Activated T-helper 1 cell treated with anti-CD3 and anti-CD28 coated beads, Interleukin-12 subunit alpha, Interleukin-12 subunit beta, Interleukin-2, Interleukin-4 antibody, amounts not matched to agents 30 ng/mL and 10 ng/mL and 1 ng/mL, durations not matched to agents 14 hours and 24 hours and 36 hours (primary cell): ENCODE measurements at regions not wholly inside any gene's neighbourhood (a gene's known extent, or its start where the extent isn't known, plus 50 kb on each side); places are given as distances from the start of the nearest gene placed in this dataset.

Experiments used
- DNase-seq: peaks from one replicate; pipeline ENCODE4 v3.0.0; 2021; ENCODE audit warnings: low spot score
- H3K27ac Mint-ChIP-seq: one replicate; pipeline ENCODE4 v1.8.0; 2021; ENCODE audit warnings: mild to moderate bottlenecking, mixed read lengths
- H3K27me3 Mint-ChIP-seq: one replicate; pipeline ENCODE4 v1.8.0; 2022; ENCODE audit warnings: mild to moderate bottlenecking, moderate library complexity, mixed read lengths; ENCODE audit not compliant: insufficient read depth
- H3K36me3 Mint-ChIP-seq: one replicate; pipeline ENCODE4 v1.8.0; 2021; ENCODE audit warnings: low read depth, mixed read lengths
- H3K4me1 Mint-ChIP-seq: one replicate; pipeline ENCODE4 v1.8.0; 2021; ENCODE audit warnings: low read depth, mixed read lengths
- H3K4me3 Mint-ChIP-seq: one replicate; pipeline ENCODE4 v1.8.0; 2021; ENCODE audit warnings: mild to moderate bottlenecking, moderate library complexity, mixed read lengths
- H3K9me3 Mint-ChIP-seq: one replicate; pipeline ENCODE4 v1.8.0; 2021; ENCODE audit warnings: mixed read lengths
- intact Hi-C: fragments of 100-400 bp; cut with micrococcal nuclease; formaldehyde crosslinking; loops from one replicate; pipeline ENCODE4 v1.15.1; 2024

- no peak overlapping the region for H3K27ac Mint-ChIP-seq
- no peak overlapping the region for H3K4me3 Mint-ChIP-seq
- DNase-seq: no peak
- intact Hi-C loops: no loop called here
- no peaks in the 10 kb centered on the region for H3K9me3 Mint-ChIP-seq
- H3K36me3 Mint-ChIP-seq: no peaks in the 10 kb centered on the region
- H3K4me1 Mint-ChIP-seq: no peaks in the 10 kb centered on the region
- peaks cover 17% of the 10 kb centered on the region for H3K27me3 Mint-ChIP-seq
Observed at GRCh38 chr2:9156483-9156882, 50.1 kb upstream of the ASAP2 start.

- H3K27ac Mint-ChIP-seq: no peak overlapping the region
- intact Hi-C loops: no loop called here
- H3K36me3 Mint-ChIP-seq: no peaks in the 10 kb centered on the region
- peaks cover 19% of the 10 kb centered on the region for H3K27me3 Mint-ChIP-seq
- H3K4me3 Mint-ChIP-seq: no peak overlapping the region
- H3K4me1 Mint-ChIP-seq: no peaks in the 10 kb centered on the region
- DNase-seq: no peak
- H3K9me3 Mint-ChIP-seq: no peaks in the 10 kb centered on the region
Observed at GRCh38 chr2:9154061-9154460, 52.6 kb upstream of the ASAP2 start.

GRCh38 chr2:9153643-9153980, 53.0 kb upstream of the ASAP2 start:
- intact Hi-C loops: no loop called here
- no peaks in the 10 kb centered on the region for H3K36me3 Mint-ChIP-seq
- H3K4me1 Mint-ChIP-seq: no peaks in the 10 kb centered on the region
- H3K4me3 Mint-ChIP-seq: no peak overlapping the region
- H3K27ac Mint-ChIP-seq: no peak overlapping the region
- DNase-seq: no peak
- H3K9me3 Mint-ChIP-seq: no peaks in the 10 kb centered on the region
- H3K27me3 Mint-ChIP-seq: peaks cover 19% of the 10 kb centered on the region

GRCh38 chr2:9152975-9153642, 53.5 kb upstream of the ASAP2 start:
- H3K4me3 Mint-ChIP-seq: no peak overlapping the region
- no peaks in the 10 kb centered on the region for H3K36me3 Mint-ChIP-seq
- intact Hi-C loops: no loop called here
- H3K27me3 Mint-ChIP-seq: peaks cover 19% of the 10 kb centered on the region
- no peaks in the 10 kb centered on the region for H3K9me3 Mint-ChIP-seq
- DNase-seq: no peak
- no peak overlapping the region for H3K27ac Mint-ChIP-seq
- no peaks in the 10 kb centered on the region for H3K4me1 Mint-ChIP-seq

- DNase-seq: no peak
- Mint-ChIP-seq H3K4me1 (no peaks in the 10 kb centered on the region), H3K36me3 (no peaks in the 10 kb centered on the region), H3K27ac (no peak overlapping the region), H3K4me3 (no peak overlapping the region), H3K9me3 (no peaks in the 10 kb centered on the region), H3K27me3 (peaks cover 22% of the 10 kb centered on the region)
- intact Hi-C loops: no loop called here
Observed at GRCh38 chr2:9150906-9151305, 55.7 kb upstream of the ASAP2 start.

GRCh38 chr2:9150568-9150900, 56.1 kb upstream of the ASAP2 start:
- Mint-ChIP-seq H3K9me3 (no peaks in the 10 kb centered on the region), H3K4me3 (no peak overlapping the region), H3K4me1 (no peaks in the 10 kb centered on the region), H3K27ac (no peak overlapping the region), H3K27me3 (peaks cover 22% of the 10 kb centered on the region), H3K36me3 (no peaks in the 10 kb centered on the region)
- no peak for DNase-seq
- intact Hi-C loops: no loop called here

GRCh38 chr2:9149726-9150567, 56.7 kb upstream of the ASAP2 start:
- Mint-ChIP-seq H3K36me3 (no peaks in the 10 kb centered on the region), H3K4me3 (no peak overlapping the region), H3K9me3 (no peaks in the 10 kb centered on the region), H3K27ac (no peak overlapping the region), H3K27me3 (peaks cover 22% of the 10 kb centered on the region), H3K4me1 (no peaks in the 10 kb centered on the region)
- DNase-seq: no peak
- intact Hi-C loops: no loop called here

GRCh38 chr2:9149388-9149660, 57.3 kb upstream of the ASAP2 start:
- H3K4me3 Mint-ChIP-seq: no peak overlapping the region
- intact Hi-C loops: no loop called here
- H3K4me1 Mint-ChIP-seq: no peaks in the 10 kb centered on the region
- DNase-seq: no peak
- H3K27me3 Mint-ChIP-seq: peaks cover 24% of the 10 kb centered on the region
- no peaks in the 10 kb centered on the region for H3K36me3 Mint-ChIP-seq
- H3K9me3 Mint-ChIP-seq: no peaks in the 10 kb centered on the region
- no peak overlapping the region for H3K27ac Mint-ChIP-seq

GRCh38 chr2:9146646-9147045, 60.0 kb upstream of the ASAP2 start:
- Mint-ChIP-seq H3K4me3 (no peak overlapping the region), H3K4me1 (peaks cover 6% of the 10 kb centered on the region), H3K27ac (no peak overlapping the region), H3K27me3 (peaks cover 17% of the 10 kb centered on the region), H3K9me3 (no peaks in the 10 kb centered on the region), H3K36me3 (no peaks in the 10 kb centered on the region)
- no peak for DNase-seq
- intact Hi-C loops: no loop called here

- Mint-ChIP-seq H3K27me3 (peaks cover 19% of the 10 kb centered on the region), H3K4me1 (peaks cover 6% of the 10 kb centered on the region), H3K9me3 (no peaks in the 10 kb centered on the region), H3K36me3 (no peaks in the 10 kb centered on the region), H3K27ac (no peak overlapping the region), H3K4me3 (no peak overlapping the region)
- no peak for DNase-seq
- intact Hi-C loops: no loop called here
Observed at GRCh38 chr2:9145752-9146430, 60.7 kb upstream of the ASAP2 start.

- H3K27ac Mint-ChIP-seq: no peak overlapping the region
- peaks cover 19% of the 10 kb centered on the region for H3K27me3 Mint-ChIP-seq
- DNase-seq: no peak
- intact Hi-C loops: no loop called here
- no peaks in the 10 kb centered on the region for H3K9me3 Mint-ChIP-seq
- no peak overlapping the region for H3K4me3 Mint-ChIP-seq
- no peaks in the 10 kb centered on the region for H3K36me3 Mint-ChIP-seq
- peaks cover 6% of the 10 kb centered on the region for H3K4me1 Mint-ChIP-seq
Observed at GRCh38 chr2:9145109-9145751, 61.4 kb upstream of the ASAP2 start.

GRCh38 chr2:9144617-9145016, 62.0 kb upstream of the ASAP2 start:
- H3K9me3 Mint-ChIP-seq: no peaks in the 10 kb centered on the region
- no peak for DNase-seq
- peaks cover 19% of the 10 kb centered on the region for H3K27me3 Mint-ChIP-seq
- H3K36me3 Mint-ChIP-seq: no peaks in the 10 kb centered on the region
- peaks cover 6% of the 10 kb centered on the region for H3K4me1 Mint-ChIP-seq
- H3K27ac Mint-ChIP-seq: no peak overlapping the region
- intact Hi-C loops: loop anchor here (5.0 kb wide), 2 partner anchors 228 to 278 kb away; partner anchors contain the start of genes CPSF3 and ITGB1BP1
- no peak overlapping the region for H3K4me3 Mint-ChIP-seq

GRCh38 chr2:9144046-9144445, 62.6 kb upstream of the ASAP2 start:
- H3K4me1 Mint-ChIP-seq: peaks cover 6% of the 10 kb centered on the region
- no peak overlapping the region for H3K4me3 Mint-ChIP-seq
- no peaks in the 10 kb centered on the region for H3K36me3 Mint-ChIP-seq
- H3K27ac Mint-ChIP-seq: no peak overlapping the region
- H3K9me3 Mint-ChIP-seq: no peaks in the 10 kb centered on the region
- intact Hi-C loops: loop anchor here (5.0 kb wide), 2 partner anchors 228 to 278 kb away; partner anchors contain the start of genes CPSF3 and ITGB1BP1
- peaks cover 19% of the 10 kb centered on the region for H3K27me3 Mint-ChIP-seq
- no peak for DNase-seq
